H9 (cell line): ENCODE measurements at regions not wholly inside any gene's neighbourhood (a gene's known extent, or its start where the extent isn't known, plus 50 kb on each side); places are given as distances from the start of the nearest gene placed in this dataset.
"Not testable (repeated sequence)": the region's sequence is repeated elsewhere in the genome, so short reads cannot be mapped to it uniquely, and the experiment has no call there.

Experiments
- DNase-seq: peaks from one replicate; pipeline ENCODE4 v3.0.0-alpha.2; 2017
- H2AFZ ChIP-seq: one replicate; pipeline ENCODE4 v1.6.1; 2013; ENCODE audit warnings: mild to moderate bottlenecking, low read length, control low read depth, moderate library complexity
- H2AK5ac ChIP-seq: 2 replicates; pipeline ENCODE4 v1.6.1; 2013; ENCODE audit warnings: low read length, control low read depth, mixed read lengths; ENCODE audit not compliant: insufficient read length
- H2BK120ac ChIP-seq: one replicate; pipeline ENCODE4 v1.6.1; 2013; ENCODE audit warnings: low read depth, mild to moderate bottlenecking, low read length, control low read depth, inconsistent platforms; ENCODE audit not compliant: poor library complexity, severe bottlenecking
- H2BK12ac ChIP-seq: 2 replicates; pipeline ENCODE4 v1.6.1; 2013; ENCODE audit warnings: low read length, control low read depth, mixed read lengths, low read depth; ENCODE audit not compliant: insufficient read length
- H2BK15ac ChIP-seq: 2 replicates; pipeline ENCODE4 v1.6.1; 2013; ENCODE audit warnings: low read depth, low read length, control low read depth
- H2BK20ac ChIP-seq: one replicate; pipeline ENCODE4 v1.6.1; 2013; ENCODE audit warnings: low read depth, mild to moderate bottlenecking, low read length, control low read depth, inconsistent platforms; ENCODE audit not compliant: poor library complexity, severe bottlenecking
- H2BK5ac ChIP-seq: 2 replicates; pipeline ENCODE4 v1.6.1; 2013; ENCODE audit warnings: low read length, control low read depth, mixed read lengths; ENCODE audit not compliant: insufficient read length
- H3K14ac ChIP-seq: 2 replicates; pipeline ENCODE4 v1.6.1; 2013; ENCODE audit warnings: low read length, control low read depth; ENCODE audit not compliant: insufficient read depth
- H3K18ac ChIP-seq: 2 replicates; pipeline ENCODE4 v1.6.1; 2013; ENCODE audit warnings: low read depth, mild to moderate bottlenecking, mixed read lengths, low read length, control low read depth; ENCODE audit not compliant: insufficient read length
- H3K23ac ChIP-seq: 2 replicates; pipeline ENCODE4 v1.6.1; 2013; ENCODE audit warnings: low read length, control low read depth, mixed read lengths, low read depth; ENCODE audit not compliant: insufficient read length
- H3K23me2 ChIP-seq: 2 replicates; pipeline ENCODE4 v1.6.1; 2013; ENCODE audit warnings: low read depth, mild to moderate bottlenecking, mixed read lengths, low read length, control low read depth; ENCODE audit not compliant: insufficient read length, poor library complexity, severe bottlenecking
- H3K27ac ChIP-seq: 2 replicates; pipeline ENCODE4 v1.5.1; 2013; ENCODE audit warnings: low read length, control low read depth, mixed read lengths, low read depth; ENCODE audit not compliant: insufficient read length
- H3K27me3 ChIP-seq: 2 replicates; pipeline ENCODE4 v1.6.1; 2013; ENCODE audit warnings: low read length, control low read depth, inconsistent platforms; ENCODE audit not compliant: insufficient read depth
- H3K4ac ChIP-seq: 2 replicates; pipeline ENCODE4 v1.6.1; 2013; ENCODE audit warnings: low read depth, mild to moderate bottlenecking, control low read depth, inconsistent platforms, low read length, moderate library complexity
- H3K4me1 ChIP-seq: 2 replicates; pipeline ENCODE4 v1.6.1; 2013; ENCODE audit warnings: low read length, control low read depth, inconsistent platforms; ENCODE audit not compliant: insufficient read depth
- H3K4me2 ChIP-seq: 2 replicates; pipeline ENCODE4 v1.6.1; 2013; ENCODE audit warnings: low read length, control low read depth, mixed read lengths; ENCODE audit not compliant: insufficient read length, insufficient read depth
- H3K56ac ChIP-seq: 2 replicates; pipeline ENCODE4 v1.6.1; 2013; ENCODE audit warnings: low read depth, mild to moderate bottlenecking, mixed read lengths, low read length, control low read depth; ENCODE audit not compliant: insufficient read length
- H3K79me1 ChIP-seq: 2 replicates; pipeline ENCODE4 v1.6.1; 2013; ENCODE audit warnings: low read depth, mild to moderate bottlenecking, moderate library complexity, low read length, control low read depth, inconsistent platforms; ENCODE audit not compliant: insufficient read depth, poor library complexity, severe bottlenecking
- H3K79me2 ChIP-seq: 2 replicates; pipeline ENCODE4 v1.6.1; 2013; ENCODE audit warnings: low read length, control low read depth, inconsistent platforms; ENCODE audit not compliant: insufficient read depth
- H3K9ac ChIP-seq: 2 replicates; pipeline ENCODE4 v1.6.1; 2013; ENCODE audit warnings: low read length, control low read depth, mixed read lengths; ENCODE audit not compliant: insufficient read length; ENCODE audit errors: extremely low read depth
- H3K9me3 ChIP-seq: one replicate; pipeline ENCODE4 v1.6.1; 2013; ENCODE audit warnings: low read depth, low read length, inconsistent platforms; ENCODE audit not compliant: control insufficient read depth
- H3T11ph ChIP-seq: one replicate; pipeline ENCODE4 v1.6.1; 2013; ENCODE audit warnings: mild to moderate bottlenecking, low read length, control low read depth, inconsistent platforms
- H4K20me1 ChIP-seq: one replicate; pipeline ENCODE4 v1.6.1; 2013; ENCODE audit not compliant: control insufficient read depth, insufficient read length, insufficient read depth
- H4K5ac ChIP-seq: 2 replicates; pipeline ENCODE4 v1.6.1; 2013; ENCODE audit warnings: low read depth, mild to moderate bottlenecking, mixed read lengths, low read length, control low read depth; ENCODE audit not compliant: insufficient read length
- H4K8ac ChIP-seq: replicated peaks from 2 replicates; pipeline ENCODE4 v1.6.1; 2013; ENCODE audit warnings: low read length, control low read depth, mixed read lengths, low read depth; ENCODE audit not compliant: insufficient read length
- H4K91ac ChIP-seq: 2 replicates; pipeline ENCODE4 v1.6.1; 2013; ENCODE audit warnings: low read depth, mild to moderate bottlenecking, moderate library complexity, mixed read lengths, low read length, control low read depth; ENCODE audit not compliant: insufficient read length
- H3K27ac Mint-ChIP-seq, 3 experiments: 2 replicates in 2 of 3; 3 replicates in 1 of 3; pipeline ENCODE4 v1.8.0; 2020 to 2021; ENCODE audit warnings: mixed read lengths in 3 of 3, mild to moderate bottlenecking in 1 of 3, moderate library complexity in 1 of 3
- H3K27me3 Mint-ChIP-seq: 2 replicates; pipeline ENCODE4 v1.8.0; 2021; ENCODE audit warnings: low read depth, mild to moderate bottlenecking, moderate library complexity, mixed read lengths
- H3K36me3 Mint-ChIP-seq, 3 experiments: 2 replicates in 2 of 3; 3 replicates in 1 of 3; pipeline ENCODE4 v1.8.0; 2020 to 2021; ENCODE audit warnings: low read depth in 3 of 3, mixed read lengths in 3 of 3; ENCODE audit not compliant: insufficient read depth in 1 of 3
- H3K4me1 Mint-ChIP-seq, 2 experiments: 2 replicates each; pipeline ENCODE4 v1.8.0; 2020; ENCODE audit warnings: mixed read lengths in 2 of 2
- H3K4me3 Mint-ChIP-seq, 2 experiments: 2 replicates in 1 of 2; 3 replicates in 1 of 2; pipeline ENCODE4 v1.8.0; 2020 to 2021; ENCODE audit warnings: mild to moderate bottlenecking in 2 of 2, mixed read lengths in 2 of 2, moderate library complexity in 1 of 2
- H3K9me3 Mint-ChIP-seq, 2 experiments: 2 replicates in 1 of 2; 3 replicates in 1 of 2; pipeline ENCODE4 v1.8.0; 2020; ENCODE audit warnings: mild to moderate bottlenecking in 2 of 2, mixed read lengths in 2 of 2, moderate library complexity in 1 of 2
- CTCF ChIP-seq: fragments of 200-600 bp; sonication (generic); conservative IDR thresholded peaks from 3 replicates; pipeline ENCODE4 v1.8.0; 2021; ENCODE audit warnings: antibody characterized with exemption, mild to moderate bottlenecking
- WGBS: extraction: QIAGEN DNeasy Blood & Tissue Kit; methylation state at CpG from one replicate; pipeline ENCODE4 v1.1.7; 2013; ENCODE audit warnings: missing lambda C conversion rate, low lambda C conversion rate, mixed read lengths; ENCODE audit not compliant: insufficient read length; ENCODE audit errors: extremely low coverage; 5-methylcytosine and 5-hydroxymethylcytosine counted together

DNA sequence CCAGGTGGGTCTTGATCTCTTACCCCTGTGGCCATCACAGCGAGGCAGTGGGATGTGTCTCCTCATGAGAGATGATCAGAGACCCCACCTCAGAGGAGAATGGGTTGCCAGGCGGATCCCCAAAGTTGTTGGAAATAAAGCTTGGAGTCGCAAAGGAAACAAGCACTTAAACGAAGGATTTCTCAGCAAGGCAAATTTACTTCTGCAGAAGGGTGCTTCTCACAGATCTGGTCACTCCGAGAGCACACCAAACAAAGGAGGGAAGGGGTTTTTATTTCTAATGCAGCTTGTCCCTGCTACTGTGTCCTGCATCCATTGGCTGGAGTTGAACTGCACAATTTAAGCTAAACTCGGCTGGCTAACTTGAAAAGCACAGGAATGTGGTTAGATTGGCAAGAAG, 466.6 kb upstream of the EYS start:
- no peaks in the 10 kb centered on the region for H3K4me1 ChIP-seq
- peaks cover 34 to 50% of the 10 kb centered on the region in 2 experiments for H3K9me3 Mint-ChIP-seq

GRCh38 chr6:66166713-66167112, 459.7 kb upstream of the EYS start:
- H2AK5ac ChIP-seq, H3K56ac ChIP-seq, H3K27me3 Mint-ChIP-seq, H2AFZ ChIP-seq, H4K8ac ChIP-seq, H2BK12ac ChIP-seq, H4K5ac ChIP-seq, H3K9ac ChIP-seq, DNase-seq, H3K79me1 ChIP-seq, H3K4me2 ChIP-seq, H3K27ac ChIP-seq, H3K23ac ChIP-seq, H3K27me3 ChIP-seq, H3K79me2 ChIP-seq, H3T11ph ChIP-seq, H3K4me1 ChIP-seq, H3K27ac Mint-ChIP-seq, H3K18ac ChIP-seq, H2BK5ac ChIP-seq, H4K91ac ChIP-seq, H3K4ac ChIP-seq, H4K20me1 ChIP-seq, H3K9me3 ChIP-seq, H2BK20ac ChIP-seq, H3K4me3 Mint-ChIP-seq, H2BK120ac ChIP-seq, H3K14ac ChIP-seq, H2BK15ac ChIP-seq, H3K23me2 ChIP-seq, H3K4me1 Mint-ChIP-seq: not testable (repeated sequence)
- peaks cover 8 to 34% (median 27%) of the 10 kb centered on the region in 3 experiments; a peak in 6 of 7 replicates for H3K36me3 Mint-ChIP-seq
- H3K9me3 Mint-ChIP-seq: peaks cover 49 to 76% of the 10 kb centered on the region in 2 experiments
- WGBS: no CpG with 5 or more reads among the region's 10 CpGs

More for the DNA sequence above, 466.6 kb upstream of the EYS start:
- H3K27me3 Mint-ChIP-seq: peaks cover 2% of the 10 kb centered on the region; the same call in 1 of the 2 replicates
- Histone ChIP-seq H2BK20ac (no peak overlapping the region), H4K5ac (no peak overlapping the region), H3K9me3 (no peaks in the 10 kb centered on the region), H3K18ac (no peak overlapping the region), H3K27me3 (no peaks in the 10 kb centered on the region), H2BK5ac (no peak overlapping the region), H4K8ac (no peak overlapping the region), H4K91ac (no peak overlapping the region), H3K27ac (no peak overlapping the region), H2BK15ac (no peak overlapping the region), H3K79me2 (no peaks in the 10 kb centered on the region), H3K4ac (no peak overlapping the region), H3K23ac (no peak overlapping the region), H3K23me2 (no peaks in the 10 kb centered on the region), H2AFZ (no peak overlapping the region), H2BK12ac (no peak overlapping the region), H3T11ph (no peak overlapping the region), H2AK5ac (no peak overlapping the region), H3K79me1 (no peaks in the 10 kb centered on the region), H3K56ac (no peak overlapping the region), H4K20me1 (no peaks in the 10 kb centered on the region), H3K4me2 (no peak overlapping the region), H2BK120ac (no peak overlapping the region), H3K9ac (no peak overlapping the region), H3K14ac (no peak overlapping the region)
- no CpG with 5 or more reads among the region's 6 CpGs for WGBS
- H3K4me1 Mint-ChIP-seq: no peaks in the 10 kb centered on the region
- peaks cover 15 to 23% (median 21%) of the 10 kb centered on the region in 3 experiments for H3K36me3 Mint-ChIP-seq
- no peak overlapping the region for H3K4me3 Mint-ChIP-seq
- TF ChIP-seq CTCF: no peak
- DNase-seq: no peak
- H3K27ac Mint-ChIP-seq: no peak overlapping the region
